SK-N-SH treated with all-trans-retinoic acid at 6 μM for 48 hours (cell line): ENCODE measurements at regions not wholly inside any gene's neighbourhood (a gene's known extent, or its start where the extent isn't known, plus 50 kb on each side); places are given as distances from the start of the nearest gene placed in this dataset.

ENCODE experiments used
- ARNTL ChIP-seq: fragments of 450-650 bp; formaldehyde crosslinking; IDR thresholded peaks from 2 replicates; pipeline ENCODE4 v1.5.0; 2020; ENCODE audit warnings: low read depth, mild to moderate bottlenecking, moderate library complexity, borderline replicate concordance
- CREB5 ChIP-seq: fragments of 250-450 bp; sonication (Bioruptor Pico); IDR thresholded peaks from 2 replicates; pipeline ENCODE4 v1.5.1; 2020; ENCODE audit warnings: low read depth, mild to moderate bottlenecking, moderate library complexity
- ESRRG ChIP-seq: fragments of 250-450 bp; sonication (Bioruptor Pico); IDR thresholded peaks from 2 replicates; pipeline ENCODE4 v1.6.1; 2021; ENCODE audit warnings: mild to moderate bottlenecking
- OSR1 ChIP-seq: fragments of 250-450 bp; sonication (Bioruptor Pico); IDR thresholded peaks from 2 replicates; pipeline ENCODE4 v1.8.0; 2022; ENCODE audit warnings: moderate library complexity, mild to moderate bottlenecking, inconsistent platforms
- PATZ1 ChIP-seq: fragments of 250-450 bp; sonication (Bioruptor Pico); IDR thresholded peaks from 2 replicates; pipeline ENCODE4 v1.8.0; 2020; ENCODE audit warnings: mild to moderate bottlenecking, moderate library complexity, borderline replicate concordance
- POU6F1 ChIP-seq: fragments of 250-450 bp; sonication (Bioruptor Pico); IDR thresholded peaks from 2 replicates; pipeline ENCODE4 v1.8.0; 2021; ENCODE audit warnings: low read depth, mild to moderate bottlenecking, moderate library complexity, borderline replicate concordance
- RARB ChIP-seq: fragments of 250-450 bp; sonication (Bioruptor Pico); IDR thresholded peaks from 2 replicates; pipeline ENCODE4 v1.8.0; 2021; ENCODE audit warnings: mild to moderate bottlenecking, moderate library complexity
- SNAI2 ChIP-seq: fragments of 250-450 bp; sonication (Bioruptor Pico); IDR thresholded peaks from 2 replicates; pipeline ENCODE4 v1.5.0; 2020; ENCODE audit warnings: mild to moderate bottlenecking, moderate library complexity
- TCF4 ChIP-seq: fragments of 250-450 bp; sonication (Bioruptor Pico); IDR thresholded peaks from 2 replicates; pipeline ENCODE4 v1.8.0; 2021; ENCODE audit warnings: mild to moderate bottlenecking, moderate library complexity, borderline replicate concordance
- TOX ChIP-seq: fragments of 250-450 bp; sonication (Bioruptor Pico); IDR thresholded peaks from 2 replicates; pipeline ENCODE4 v1.8.0; 2021; ENCODE audit warnings: mild to moderate bottlenecking, moderate library complexity, borderline replicate concordance
- TSHZ2 ChIP-seq: fragments of 250-450 bp; sonication (Bioruptor Pico); IDR thresholded peaks from 2 replicates; pipeline ENCODE4 v1.5.0; 2020; ENCODE audit warnings: mild to moderate bottlenecking, moderate library complexity
- ZC3H10 ChIP-seq: fragments of 250-450 bp; sonication (Bioruptor Pico); IDR thresholded peaks from 2 replicates; pipeline ENCODE4 v1.5.1; 2021; ENCODE audit warnings: mild to moderate bottlenecking, moderate library complexity
- ZFP3 ChIP-seq: fragments of 250-450 bp; sonication (Bioruptor Pico); IDR thresholded peaks from 2 replicates; pipeline ENCODE4 v1.5.0; 2020; ENCODE audit warnings: mild to moderate bottlenecking, moderate library complexity
- ZNF8 ChIP-seq: fragments of 450-650 bp; formaldehyde crosslinking; IDR thresholded peaks from 2 replicates; pipeline ENCODE4 v1.5.0; 2020; ENCODE audit warnings: mild to moderate bottlenecking, moderate library complexity

- TF ChIP-seq ZFP3 (CRISPR knock-in tag), result no peak
- no peak for TF ChIP-seq ARNTL (CRISPR knock-in tag)
- TF ChIP-seq ZNF8, result no peak
- no peak for TF ChIP-seq OSR1 (CRISPR knock-in tag)
- no peak for TF ChIP-seq ZC3H10 (CRISPR knock-in tag)
- no peak for TF ChIP-seq PATZ1 (CRISPR knock-in tag)
- TF ChIP-seq CREB5 (CRISPR knock-in tag), result no peak
- TF ChIP-seq TOX, result no peak
- no peak for TF ChIP-seq TSHZ2
- no peak for TF ChIP-seq ESRRG
- no peak for TF ChIP-seq POU6F1
- TF ChIP-seq TCF4 (CRISPR knock-in tag), result no peak
- TF ChIP-seq SNAI2 (CRISPR knock-in tag), result no peak
- TF ChIP-seq RARB (CRISPR knock-in tag), result no peak
Observed at GRCh38 chr9:108551030-108551841, 304.6 kb downstream of the ACTL7B start.
